GM18517 (cell line): ENCODE measurements at regions not wholly inside any gene's neighbourhood (a gene's known extent, or its start where the extent isn't known, plus 50 kb on each side); places are given as distances from the start of the nearest gene placed in this dataset.
"Not testable (repeated sequence)": the region's sequence is repeated elsewhere in the genome, so short reads cannot be mapped to it uniquely, and the experiment has no call there.

Experiments
- ATAC-seq: cut with Tn5 transposase; IDR thresholded peaks from one replicate; pipeline ENCODE4 v1.9.1; 2021; ENCODE audit warnings: mild to moderate bottlenecking, moderate library complexity; ENCODE audit not compliant: unreplicated experiment

DNA sequence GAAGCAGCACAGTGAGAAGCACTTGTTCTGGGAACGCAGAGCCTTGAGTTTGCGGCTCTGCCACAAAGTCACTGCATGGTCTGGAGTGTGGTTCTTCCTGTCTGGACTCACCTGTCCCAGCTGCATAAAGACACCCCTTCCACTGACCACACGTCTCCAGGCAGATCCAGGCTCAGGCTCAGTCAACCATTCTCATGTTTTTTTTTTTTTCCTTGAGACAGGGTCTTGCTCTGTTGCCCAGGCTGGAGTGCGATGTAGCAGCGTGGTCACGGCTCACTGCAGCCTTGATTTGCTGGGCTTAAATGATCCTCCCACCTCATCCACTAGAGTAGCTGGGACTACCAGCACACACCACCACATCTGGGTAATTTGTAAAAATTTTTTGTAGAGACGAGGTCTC is 102.9 kb upstream of the KLF4 start:
- no peak for ATAC-seq

DNA sequence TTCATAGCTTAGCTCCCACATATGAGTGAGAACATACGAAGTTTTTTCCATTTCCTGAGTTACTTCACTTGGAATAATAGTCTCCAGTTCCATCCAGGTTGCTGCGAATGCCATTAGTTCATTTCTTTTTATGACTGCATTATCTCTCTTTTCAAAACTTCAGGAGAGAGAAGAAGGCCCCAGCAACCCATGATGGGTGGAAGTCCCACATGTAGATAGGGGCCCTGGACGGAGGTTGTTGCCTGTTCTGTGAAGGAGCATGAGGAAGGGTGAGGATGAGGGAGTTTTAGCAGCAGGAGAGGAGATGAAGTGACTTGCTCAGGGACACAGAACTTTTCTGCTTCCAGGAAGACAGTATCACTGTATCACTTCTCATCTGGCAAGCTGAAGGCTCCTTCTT is 102.2 kb upstream of the KLF4 start:
- ATAC-seq: no peak

DNA sequence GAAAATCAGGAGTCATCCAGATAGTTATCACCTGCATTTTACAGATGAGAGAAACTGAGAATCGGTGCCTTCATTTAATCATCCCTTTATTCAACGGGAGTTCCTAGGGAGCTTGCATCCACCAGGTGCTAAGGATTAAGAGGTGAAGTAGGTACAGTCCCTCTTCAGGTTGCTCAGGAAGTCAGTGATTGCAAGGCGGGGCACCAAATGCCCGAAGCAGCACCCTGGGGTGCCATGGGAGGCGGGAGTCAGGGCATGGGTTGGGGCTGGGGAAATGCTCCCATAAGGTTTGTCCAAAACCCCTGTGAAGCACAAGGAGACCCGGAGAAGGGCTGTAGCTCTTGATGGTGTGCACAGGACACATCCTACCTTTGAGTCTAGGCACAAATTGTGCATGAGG is 98.8 kb upstream of the KLF4 start:
- no peak for ATAC-seq

DNA sequence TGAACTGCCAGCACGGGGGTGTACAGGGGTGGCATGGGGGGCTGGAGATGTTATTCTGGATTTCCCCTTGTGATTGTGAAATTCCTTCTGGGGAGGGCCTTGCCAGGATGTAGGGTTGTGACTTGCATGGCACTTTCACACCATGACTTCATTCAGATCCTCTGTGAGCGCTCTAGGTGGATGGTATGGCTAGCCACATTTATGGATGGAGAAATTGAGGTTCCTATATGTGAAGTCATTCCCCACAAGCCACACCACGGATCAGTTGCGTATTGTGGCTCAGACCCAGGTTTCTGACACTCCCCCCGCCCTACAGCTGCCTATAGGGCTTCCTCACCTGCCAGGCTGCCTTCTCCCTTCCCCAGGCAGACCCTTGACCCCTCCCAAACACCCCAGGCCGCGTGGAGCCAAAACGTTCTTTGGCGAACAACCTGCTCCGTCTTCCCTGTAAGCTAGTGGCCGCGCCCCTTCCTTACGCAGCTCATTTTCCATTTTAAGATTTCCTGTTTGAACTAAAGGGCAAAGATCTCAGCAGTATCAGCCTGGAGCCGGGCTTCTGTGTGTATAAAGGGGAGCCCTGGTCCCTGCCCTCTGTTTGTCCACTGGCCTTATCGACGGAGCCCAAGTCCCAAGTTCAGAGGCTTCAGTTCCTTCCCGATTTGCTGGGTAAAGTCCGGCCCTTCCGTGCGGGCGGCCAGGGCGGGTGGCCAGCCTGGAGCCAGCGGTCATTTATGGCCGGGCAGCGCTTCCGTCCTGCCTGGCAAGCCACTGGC is 97.8 kb upstream of the KLF4 start:
- ATAC-seq: no peak

DNA sequence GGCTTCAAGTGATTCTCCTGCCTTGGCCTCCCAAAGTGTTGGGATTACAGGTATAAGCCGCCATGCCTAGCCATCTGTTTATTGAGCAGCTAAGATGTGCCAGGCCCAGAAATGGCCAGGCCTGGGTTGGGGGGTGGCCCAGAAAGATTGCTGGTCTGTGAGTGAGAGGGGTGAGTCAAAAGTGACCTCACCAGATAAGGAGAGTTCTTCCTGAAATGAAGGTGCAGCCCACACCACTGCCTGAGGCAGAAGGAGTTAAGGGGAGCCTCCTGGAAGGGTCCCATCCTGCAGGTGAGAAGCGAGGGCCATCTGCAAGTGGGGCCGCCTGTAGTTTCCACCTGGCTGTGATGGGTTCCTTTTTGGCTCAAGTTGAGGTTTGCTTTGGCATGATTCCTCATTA is 96.9 kb upstream of the KLF4 start:
- no peak for ATAC-seq

DNA sequence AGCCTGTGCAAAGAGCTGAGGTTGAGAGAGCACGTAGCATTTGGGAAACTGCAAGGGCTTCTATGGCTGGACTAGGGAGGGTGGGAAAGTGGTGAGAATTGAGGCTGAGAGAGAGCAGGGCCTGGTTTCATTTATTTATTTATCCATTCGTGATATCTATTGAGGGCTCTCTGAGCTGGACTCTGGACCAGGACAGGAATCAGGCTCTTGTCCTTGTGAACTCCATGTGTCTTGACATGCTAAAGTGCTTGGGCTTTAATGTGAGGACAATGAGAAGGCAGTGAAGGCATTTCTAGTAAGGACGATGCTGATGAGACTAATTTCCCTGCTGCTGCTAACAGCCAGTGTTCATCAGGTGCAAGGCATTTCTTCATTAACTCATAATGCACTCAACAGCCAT is 95.9 kb upstream of the KLF4 start:
- no peak for ATAC-seq

DNA sequence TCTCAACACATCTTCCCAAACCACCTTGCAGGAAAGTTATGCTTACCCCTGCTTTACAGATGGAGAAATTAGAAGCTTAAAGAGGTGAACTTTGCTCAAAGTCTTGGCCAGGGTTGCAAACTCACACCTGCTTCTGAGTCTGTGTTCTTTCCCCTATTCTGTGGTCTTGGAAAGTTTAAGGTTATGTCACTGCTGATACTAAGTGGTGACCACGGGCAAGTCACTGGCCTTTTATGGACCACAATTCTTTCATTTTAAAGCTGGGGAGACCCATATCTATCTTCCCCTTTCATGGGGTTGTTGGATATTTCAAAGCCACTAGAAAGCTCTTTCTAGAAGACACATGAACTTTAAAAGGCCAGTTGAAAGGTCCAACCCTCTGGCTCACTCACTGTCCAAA is 95.4 kb upstream of the KLF4 start:
- ATAC-seq: no peak

DNA sequence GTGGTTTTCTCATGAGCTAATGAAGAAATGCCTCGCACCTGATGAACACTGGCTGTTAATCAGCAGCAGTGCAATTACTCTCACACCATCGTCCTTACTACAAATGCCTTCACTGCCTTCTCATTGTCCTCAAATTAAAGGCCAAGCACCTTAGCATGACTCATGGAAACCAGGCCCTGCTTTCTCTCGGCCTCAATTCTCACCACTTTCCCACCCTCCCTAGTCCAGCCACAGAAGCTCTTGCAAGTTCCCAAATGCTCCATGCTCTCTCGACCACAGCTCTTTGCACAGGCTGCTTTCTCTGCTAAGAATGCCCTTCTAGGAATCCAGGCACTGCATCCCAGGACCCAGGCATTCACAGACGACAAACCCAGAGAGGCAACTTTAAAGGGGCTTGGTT is 94.6 kb upstream of the KLF4 start:
- ATAC-seq: no peak

DNA sequence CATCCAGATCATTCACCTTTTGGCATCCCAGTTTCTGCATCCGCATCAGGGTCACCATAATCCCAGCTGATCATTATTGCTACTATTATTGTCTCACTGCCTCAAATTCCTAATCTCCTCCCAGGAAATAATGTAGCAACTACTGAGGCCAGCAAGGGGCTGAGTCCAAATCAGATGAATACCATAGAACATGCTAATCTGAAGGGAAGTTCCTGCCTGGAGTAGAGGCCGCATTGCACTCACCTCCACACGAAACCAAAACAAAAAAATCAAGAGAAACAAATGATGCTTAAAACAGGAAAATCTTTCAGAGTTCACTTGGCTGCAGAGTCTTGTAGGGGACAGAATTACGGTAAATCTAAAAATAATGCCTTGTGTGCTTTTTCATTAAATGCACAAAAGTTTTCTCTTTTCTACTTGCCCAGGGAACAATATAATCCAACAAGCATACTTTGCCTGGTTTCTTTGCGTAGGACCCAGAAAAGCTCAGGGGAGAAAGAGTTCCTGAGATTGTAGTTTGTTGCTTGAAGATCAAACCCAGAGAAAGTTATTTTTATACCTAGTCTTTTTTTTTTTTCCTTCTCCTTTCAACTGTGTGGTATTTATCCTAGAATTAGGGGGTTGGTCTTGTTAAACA is 87.7 kb upstream of the KLF4 start:
- no peak for ATAC-seq

DNA sequence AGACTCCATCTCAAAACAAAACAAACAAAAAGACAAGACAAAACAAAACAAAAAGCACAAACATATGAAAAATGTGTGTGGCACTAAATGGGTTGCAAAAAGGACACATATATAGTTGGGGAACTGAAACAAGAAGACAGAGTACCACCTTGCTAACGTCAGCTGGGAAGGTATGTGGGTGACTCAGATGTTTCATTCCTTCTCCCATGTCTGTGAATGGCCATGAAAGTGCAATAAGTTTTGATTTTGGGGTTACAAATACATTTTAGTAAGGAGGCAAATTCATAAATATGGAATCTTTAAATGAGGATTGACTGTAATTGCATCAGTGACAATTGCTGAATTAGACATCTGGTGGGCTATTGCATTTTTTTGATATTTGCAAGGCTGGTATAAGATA is 81.6 kb upstream of the KLF4 start:
- no peak for ATAC-seq

DNA sequence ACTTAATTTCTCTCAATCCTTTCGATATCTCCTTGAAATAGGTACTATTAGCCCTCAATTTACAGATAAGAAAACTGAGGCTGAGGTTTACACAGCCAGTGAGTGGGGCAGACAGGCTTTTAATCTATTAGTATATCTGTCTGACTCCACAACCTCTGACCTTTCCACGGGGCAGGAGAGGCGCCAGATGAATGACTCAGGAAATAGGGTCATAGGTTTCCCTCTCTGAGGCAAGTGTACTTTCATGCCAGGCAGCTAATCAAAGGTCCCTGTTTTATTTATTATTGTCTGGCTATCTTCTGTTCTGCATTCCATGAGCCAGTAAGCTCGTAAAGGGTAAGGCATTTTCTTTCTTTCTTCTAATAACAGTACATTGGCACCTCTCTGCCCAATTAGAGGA is 79.6 kb upstream of the KLF4 start:
- ATAC-seq: no peak

DNA sequence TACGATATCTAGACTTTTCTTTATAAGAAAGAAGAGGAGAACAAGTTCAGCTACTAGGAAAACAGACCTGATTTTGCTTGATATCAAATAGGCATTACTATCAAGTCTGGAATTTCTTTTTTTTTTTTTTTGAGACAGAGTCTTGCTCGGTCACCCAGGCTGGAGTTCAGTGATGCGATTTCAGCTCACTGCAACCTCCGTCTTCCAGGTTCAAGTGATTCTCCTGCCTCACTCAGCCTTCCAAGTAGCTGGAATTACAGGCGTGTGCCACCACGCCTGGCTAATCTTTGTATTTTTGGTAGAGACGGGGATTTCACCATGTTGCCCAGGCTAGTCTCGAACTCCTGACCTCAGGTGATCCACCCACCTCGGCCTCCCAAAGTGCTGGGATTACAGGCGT is 78.8 kb upstream of the KLF4 start:
- not testable (repeated sequence) for ATAC-seq

DNA sequence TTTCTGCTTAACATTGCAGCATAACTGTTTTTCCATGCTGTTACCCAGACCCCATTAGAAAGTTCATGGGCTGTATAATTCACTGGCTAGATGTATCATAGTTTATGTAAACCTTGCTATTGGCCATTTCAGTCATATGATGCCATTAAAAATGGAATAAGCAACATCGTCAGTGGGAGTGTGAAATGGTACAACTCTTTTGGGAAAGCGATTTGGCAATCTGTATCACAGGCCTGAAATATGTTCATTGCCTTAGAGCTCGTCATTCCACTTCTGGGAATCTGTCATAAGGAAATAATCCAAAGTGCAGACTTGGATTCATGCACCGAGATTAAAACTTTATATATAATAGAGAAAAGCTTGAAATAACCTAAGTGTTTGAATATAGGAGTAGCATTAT is 77.9 kb upstream of the KLF4 start:
- no peak for ATAC-seq

DNA sequence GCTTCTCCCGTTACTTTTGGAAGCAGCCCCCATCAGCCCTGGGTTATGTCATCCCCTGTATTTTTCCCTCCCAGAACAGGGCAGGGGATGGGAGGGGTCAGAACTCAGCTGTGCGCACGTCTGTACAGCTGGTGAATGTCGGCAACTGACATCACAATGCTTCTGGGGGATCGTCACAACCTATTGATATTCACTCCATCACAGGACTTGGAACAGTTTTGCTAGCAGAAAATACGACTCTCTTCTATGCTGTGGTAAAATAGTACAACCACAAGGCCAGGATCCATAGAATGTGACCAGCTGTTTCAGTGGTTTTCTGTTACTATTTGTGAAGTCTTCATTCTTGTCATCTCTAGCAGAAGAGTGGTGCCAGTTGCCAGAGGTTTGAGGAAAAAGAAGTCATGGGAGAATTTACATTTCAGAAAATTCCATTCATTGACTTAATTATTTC is 77.1 kb upstream of the KLF4 start:
- no peak for ATAC-seq

DNA sequence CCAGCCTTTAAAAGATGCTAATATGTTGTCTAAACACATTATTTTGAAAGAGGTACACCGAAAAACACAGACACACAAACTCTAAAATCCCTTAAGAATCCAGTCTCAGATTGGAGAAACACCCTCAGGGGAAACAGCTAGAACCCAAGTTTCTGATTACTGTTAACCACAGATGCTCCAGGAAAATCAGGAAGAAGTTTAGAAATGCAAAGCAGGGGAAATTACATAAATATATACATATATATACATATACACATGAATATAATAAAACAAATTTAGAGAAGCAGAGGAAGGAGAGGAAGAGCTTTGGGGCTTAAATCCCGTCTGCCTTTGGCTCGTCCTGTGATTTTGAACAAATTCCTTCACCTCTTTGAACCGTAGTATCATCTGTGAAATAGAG is 73.2 kb upstream of the KLF4 start:
- no peak for ATAC-seq

DNA sequence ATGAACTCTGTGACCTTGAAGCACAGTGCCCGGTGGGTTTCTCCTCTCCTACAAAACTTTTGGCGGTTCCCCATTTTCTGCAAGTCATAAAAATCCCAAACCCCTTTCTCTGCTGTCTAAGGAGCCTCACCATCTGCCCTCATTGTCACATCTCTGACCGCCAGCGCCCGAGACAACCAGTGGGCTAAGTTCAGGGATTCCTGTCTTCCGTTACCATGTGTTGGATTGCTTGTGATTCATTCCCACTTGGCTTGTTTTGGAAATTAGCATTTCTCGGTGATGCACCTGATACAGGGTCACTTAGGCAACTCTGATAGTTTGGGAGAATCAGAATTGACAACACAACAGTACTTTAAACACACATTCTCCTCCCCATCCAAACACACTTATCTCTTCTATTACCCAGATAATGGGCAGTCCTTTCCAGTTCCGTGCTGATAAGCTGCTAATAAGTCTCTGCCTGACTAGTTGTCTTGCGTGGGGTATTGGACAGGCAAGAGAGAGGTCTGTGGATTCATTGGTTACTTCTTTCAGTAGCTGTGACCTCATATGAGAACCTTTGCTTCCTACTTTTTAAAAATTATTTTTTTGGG is 70.0 kb upstream of the KLF4 start:
- no peak for ATAC-seq

DNA sequence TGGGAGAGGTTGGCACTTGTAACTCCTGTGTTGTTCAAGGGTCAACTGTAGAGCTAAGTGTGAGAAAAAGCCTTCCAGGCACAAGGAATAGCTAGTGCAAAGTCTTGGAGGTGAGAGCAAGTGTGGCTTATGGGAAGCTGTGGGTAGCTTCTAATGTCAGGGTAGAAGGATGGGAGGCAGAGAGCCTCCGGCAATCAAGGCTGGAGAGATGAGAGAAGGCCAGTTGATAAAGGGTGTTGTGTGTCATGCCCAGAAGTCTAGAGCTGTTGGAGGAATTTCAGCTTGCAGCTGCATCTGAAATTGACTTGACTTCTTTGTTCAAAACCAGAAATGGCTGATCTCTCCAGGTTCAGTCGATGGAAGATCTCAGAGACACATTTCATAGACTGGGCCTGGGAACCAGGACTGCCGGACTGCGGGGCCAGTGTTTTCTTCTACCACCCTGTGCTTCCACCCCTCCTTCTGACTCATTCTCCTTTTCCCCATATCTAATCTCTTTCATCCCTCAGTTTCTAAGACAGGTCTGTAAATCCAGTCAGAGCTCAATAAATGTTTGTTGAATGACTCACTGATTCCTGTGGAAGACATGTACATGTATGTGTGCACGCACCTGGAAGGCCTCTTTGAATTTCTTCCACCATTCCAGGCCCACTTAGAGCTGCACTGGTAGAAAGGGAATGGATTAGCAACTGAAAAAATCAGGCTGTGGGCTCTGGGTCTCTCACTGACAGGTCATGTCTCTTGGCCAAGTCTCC is 67.8 kb upstream of the KLF4 start:
- no peak for ATAC-seq

DNA sequence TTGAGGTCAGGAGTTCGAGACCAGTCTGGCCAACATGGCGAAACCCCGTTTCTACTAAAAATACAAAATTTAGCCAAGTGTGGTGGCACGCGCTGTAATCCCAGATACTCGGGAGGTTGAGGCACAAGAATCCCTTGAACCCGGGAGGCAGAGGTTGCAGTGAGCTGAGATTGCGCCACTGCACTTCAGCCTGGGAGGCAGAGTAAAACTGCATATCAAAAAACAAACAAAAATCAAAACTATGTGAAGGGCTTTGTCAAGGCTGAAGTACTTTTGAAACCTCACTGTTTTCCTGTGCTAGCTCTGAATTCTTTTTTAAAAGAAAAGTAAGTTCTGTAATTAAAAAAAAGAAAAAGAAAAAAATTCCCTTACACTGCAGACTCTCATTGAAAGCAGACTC is 65.1 kb upstream of the KLF4 start:
- ATAC-seq: no peak

DNA sequence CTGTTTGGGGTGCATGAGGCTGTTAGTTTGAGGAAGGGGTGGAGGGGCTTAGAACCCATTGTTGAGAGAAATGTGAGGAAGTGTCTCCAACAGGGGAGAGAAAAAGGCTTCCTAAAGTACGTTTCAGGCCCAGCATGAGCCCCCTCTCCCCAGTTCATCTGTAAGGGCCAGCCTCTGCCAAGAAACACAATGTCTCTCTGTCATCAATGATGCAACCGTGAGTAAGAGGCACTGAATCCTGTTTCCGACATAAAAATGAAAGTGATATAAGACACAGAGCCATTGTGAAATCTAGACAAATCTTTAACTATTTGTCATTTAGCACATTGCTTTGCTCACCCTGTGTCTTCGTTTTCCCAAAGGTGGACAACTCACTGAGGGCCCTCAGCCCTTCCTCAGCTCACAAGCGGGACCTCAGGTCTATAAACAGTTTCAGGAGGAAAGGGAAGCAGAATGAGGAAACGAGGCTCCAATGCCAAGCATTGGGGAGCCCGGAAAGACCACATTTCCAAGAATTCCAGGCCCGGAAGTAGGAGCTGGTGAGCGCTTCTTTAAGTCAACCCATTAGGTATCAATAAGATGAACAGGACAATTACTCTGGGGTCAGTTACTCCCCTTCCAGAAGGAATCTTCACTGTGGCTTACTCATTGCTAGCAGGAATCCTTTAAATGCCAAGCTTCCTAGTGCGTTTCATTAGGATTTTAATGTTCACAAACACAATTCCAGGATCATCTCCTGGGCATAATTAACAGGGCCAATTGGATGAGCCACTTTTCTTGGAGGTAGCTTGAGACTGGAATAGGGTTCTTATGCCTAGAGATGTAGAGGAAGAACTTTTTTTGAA is 59.0 kb upstream of the KLF4 start:
- ATAC-seq: no peak

DNA sequence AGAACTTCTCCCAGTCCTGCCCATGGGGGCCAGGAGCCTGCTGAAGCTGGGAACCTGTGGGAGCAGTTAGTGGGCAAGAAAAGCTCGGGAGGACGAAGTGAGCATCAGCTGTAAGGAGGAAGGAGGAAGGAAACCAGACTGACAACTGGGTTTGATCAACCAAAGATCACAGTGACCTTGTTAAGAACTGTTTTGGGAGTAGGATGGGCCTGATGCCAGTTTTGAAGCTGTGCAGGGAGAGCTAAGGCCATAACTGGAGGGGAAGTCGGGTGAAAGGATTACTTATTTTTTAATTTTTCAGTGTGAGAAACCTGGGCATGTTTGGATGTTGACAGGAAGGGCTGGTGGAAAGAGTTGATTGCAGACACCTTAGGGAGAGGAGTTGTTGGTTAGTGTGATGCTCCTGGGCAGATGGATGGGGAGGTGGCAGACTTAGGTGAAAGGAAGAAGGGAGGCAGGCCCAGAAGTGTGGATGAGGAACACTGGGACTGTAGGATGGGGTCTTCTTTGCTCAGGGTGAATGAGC is 58.3 kb upstream of the KLF4 start:
- no peak for ATAC-seq

DNA sequence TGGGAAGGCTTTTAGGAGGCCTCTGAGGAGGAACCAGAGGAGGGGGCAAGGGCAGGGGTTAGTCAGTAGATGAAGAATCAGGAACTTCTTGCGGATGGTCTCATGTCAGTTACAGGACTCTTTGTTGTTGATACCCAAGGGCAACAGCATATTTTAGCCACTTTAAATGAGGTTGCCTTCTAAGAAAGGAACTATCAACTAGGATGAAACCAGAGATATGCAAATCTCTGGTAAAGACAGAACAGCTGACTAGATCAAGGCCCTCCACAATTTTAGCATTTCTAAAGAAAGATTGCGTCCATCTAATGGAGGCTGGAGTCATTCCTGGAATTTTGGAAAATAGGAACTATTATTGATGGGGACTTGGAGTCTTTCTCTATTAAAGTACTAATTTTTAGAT is 57.7 kb upstream of the KLF4 start:
- no peak for ATAC-seq
